ENCODE measurements at regions not wholly inside any gene's neighbourhood (a gene's known extent, or its start where the extent isn't known, plus 50 kb on each side); places are given as distances from the start of the nearest gene placed in this dataset.

DNA sequence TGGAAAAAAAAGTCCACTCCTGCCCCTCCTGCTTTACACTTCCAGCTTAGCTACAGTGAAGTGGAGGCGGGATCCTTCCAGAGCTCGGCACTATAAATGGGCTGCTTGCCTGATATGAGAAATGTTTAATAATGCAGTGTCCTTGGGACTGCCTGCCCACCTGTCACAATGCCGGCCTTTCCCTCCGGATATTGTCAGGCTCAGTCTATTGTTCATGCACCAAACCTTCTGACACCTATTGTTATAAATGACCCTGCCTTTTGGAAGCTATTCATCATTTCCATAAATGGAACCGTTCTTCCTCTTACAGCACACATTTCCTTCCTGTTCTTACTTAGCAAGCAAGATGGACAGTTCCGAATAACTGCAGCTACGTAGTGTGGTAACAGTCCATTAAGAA lies 146.3 kb downstream of the DMAC1 start:
- TF ChIP-seq, protein P1, sequence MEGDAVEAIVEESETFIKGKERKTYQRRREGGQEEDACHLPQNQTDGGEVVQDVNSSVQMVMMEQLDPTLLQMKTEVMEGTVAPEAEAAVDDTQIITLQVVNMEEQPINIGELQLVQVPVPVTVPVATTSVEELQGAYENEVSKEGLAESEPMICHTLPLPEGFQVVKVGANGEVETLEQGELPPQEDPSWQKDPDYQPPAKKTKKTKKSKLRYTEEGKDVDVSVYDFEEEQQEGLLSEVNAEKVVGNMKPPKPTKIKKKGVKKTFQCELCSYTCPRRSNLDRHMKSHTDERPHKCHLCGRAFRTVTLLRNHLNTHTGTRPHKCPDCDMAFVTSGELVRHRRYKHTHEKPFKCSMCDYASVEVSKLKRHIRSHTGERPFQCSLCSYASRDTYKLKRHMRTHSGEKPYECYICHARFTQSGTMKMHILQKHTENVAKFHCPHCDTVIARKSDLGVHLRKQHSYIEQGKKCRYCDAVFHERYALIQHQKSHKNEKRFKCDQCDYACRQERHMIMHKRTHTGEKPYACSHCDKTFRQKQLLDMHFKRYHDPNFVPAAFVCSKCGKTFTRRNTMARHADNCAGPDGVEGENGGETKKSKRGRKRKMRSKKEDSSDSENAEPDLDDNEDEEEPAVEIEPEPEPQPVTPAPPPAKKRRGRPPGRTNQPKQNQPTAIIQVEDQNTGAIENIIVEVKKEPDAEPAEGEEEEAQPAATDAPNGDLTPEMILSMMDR (conservative IDR thresholded peaks at IDR 0.05; ENCODE audit: low read length): no peak
- TF ChIP-seq EZH2phosphoT487 (IDR thresholded peaks at IDR 0.05; ENCODE audit: borderline replicate concordance, low read depth, low read length): no peak
